ENCODE measurements at regions not wholly inside any gene's neighbourhood (a gene's known extent, or its start where the extent isn't known, plus 50 kb on each side); places are given as distances from the start of the nearest gene placed in this dataset.

GRCh38 chr13:68667863-68668262 lies 1437.7 kb upstream of the PCDH9 start:
- ChIA-PET POLR2A (no interaction called here), CTCF (no interaction called here)
- no peaks in the 10 kb centered on the region for H3K9me3 ChIP-seq
- H3K4me1 Mint-ChIP-seq (ENCODE audit: low read depth, unreplicated experiment), result no peaks in the 10 kb centered on the region
- no peak overlapping the region for H3K4me3 Mint-ChIP-seq (ENCODE audit: unreplicated experiment)
- H3K4me3 ChIP-seq (ENCODE audit: low read depth, low read length), result no peak overlapping the region
- H3K27ac Mint-ChIP-seq (ENCODE audit: unreplicated experiment), result no peak overlapping the region
- no peaks in the 10 kb centered on the region for H3K27me3 ChIP-seq (replicated peaks; ENCODE audit: control insufficient read depth, insufficient read depth, low read length)
- DNase-seq, result no peak
- no peaks in the 10 kb centered on the region for H3K36me3 Mint-ChIP-seq (ENCODE audit: insufficient read depth, unreplicated experiment)
- H3K9me3 Mint-ChIP-seq (ENCODE audit: unreplicated experiment), result no peaks in the 10 kb centered on the region
- H3K27me3 Mint-ChIP-seq (ENCODE audit: insufficient read depth, unreplicated experiment), result no peaks in the 10 kb centered on the region
- BruUV-seq (replicated peaks), result no TSS peak
- TF ChIP-seq, protein P1, sequence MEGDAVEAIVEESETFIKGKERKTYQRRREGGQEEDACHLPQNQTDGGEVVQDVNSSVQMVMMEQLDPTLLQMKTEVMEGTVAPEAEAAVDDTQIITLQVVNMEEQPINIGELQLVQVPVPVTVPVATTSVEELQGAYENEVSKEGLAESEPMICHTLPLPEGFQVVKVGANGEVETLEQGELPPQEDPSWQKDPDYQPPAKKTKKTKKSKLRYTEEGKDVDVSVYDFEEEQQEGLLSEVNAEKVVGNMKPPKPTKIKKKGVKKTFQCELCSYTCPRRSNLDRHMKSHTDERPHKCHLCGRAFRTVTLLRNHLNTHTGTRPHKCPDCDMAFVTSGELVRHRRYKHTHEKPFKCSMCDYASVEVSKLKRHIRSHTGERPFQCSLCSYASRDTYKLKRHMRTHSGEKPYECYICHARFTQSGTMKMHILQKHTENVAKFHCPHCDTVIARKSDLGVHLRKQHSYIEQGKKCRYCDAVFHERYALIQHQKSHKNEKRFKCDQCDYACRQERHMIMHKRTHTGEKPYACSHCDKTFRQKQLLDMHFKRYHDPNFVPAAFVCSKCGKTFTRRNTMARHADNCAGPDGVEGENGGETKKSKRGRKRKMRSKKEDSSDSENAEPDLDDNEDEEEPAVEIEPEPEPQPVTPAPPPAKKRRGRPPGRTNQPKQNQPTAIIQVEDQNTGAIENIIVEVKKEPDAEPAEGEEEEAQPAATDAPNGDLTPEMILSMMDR (IDR thresholded peaks at IDR 0.05; ENCODE audit: insufficient read depth in 1 of 2, low read depth in 1 of 2, low read length in 1 of 2, severe bottlenecking in 1 of 2, unreplicated experiment in 1 of 2), result no peak
- no peaks in the 10 kb centered on the region for H3K4me1 ChIP-seq
- intact Hi-C loops (cut with micrococcal nuclease; ENCODE audit: unreplicated experiment), result no loop called here
- no peaks in the 10 kb centered on the region for H3K36me3 ChIP-seq (ENCODE audit: control insufficient read depth, insufficient read depth, low read length)

DNA sequence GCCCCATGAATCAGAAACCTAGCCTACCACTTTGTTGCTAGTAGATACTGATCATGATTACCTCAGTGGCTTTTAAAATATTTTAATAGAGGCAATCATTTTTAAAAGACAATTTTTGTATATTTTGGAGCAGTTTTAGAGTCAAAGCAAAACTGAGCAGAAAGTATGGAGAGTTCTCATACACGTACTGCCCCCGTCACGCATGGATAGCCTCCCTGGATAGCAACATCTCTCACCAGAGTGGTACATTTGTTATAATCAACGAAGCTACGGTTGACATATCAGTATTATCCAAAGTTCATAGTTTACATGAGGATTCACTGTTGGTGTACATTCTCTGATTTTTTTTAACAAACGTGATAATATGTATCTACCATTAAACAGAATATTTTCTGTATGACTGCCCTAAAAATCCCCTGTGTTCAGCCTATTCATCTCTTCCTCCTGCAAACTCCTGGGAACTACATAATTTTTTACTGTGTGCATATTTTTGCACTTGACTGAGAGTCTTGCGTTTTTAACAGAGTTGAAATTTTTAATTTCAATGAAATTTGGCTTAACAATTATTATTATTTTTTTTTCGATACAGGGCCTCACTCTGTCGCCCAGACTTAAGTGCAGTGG lies 1436.8 kb upstream of the PCDH9 start:
- no peaks in the 10 kb centered on the region for H3K4me1 Mint-ChIP-seq (ENCODE audit: low read depth, unreplicated experiment)
- no peaks in the 10 kb centered on the region for H3K9me3 Mint-ChIP-seq (ENCODE audit: unreplicated experiment)
- Histone ChIP-seq H3K27me3 (replicated peaks; ENCODE audit: control insufficient read depth, insufficient read depth, low read length) (no peaks in the 10 kb centered on the region), H3K4me1 (no peaks in the 10 kb centered on the region), H3K9me3 (no peaks in the 10 kb centered on the region), H3K36me3 (ENCODE audit: control insufficient read depth, insufficient read depth, low read length) (no peaks in the 10 kb centered on the region), H3K4me3 (ENCODE audit: low read depth, low read length) (no peak overlapping the region)
- H3K4me3 Mint-ChIP-seq (ENCODE audit: unreplicated experiment), result no peak overlapping the region
- TF ChIP-seq, protein P1 (IDR thresholded peaks at IDR 0.05; ENCODE audit: insufficient read depth in 1 of 2, low read depth in 1 of 2, low read length in 1 of 2, severe bottlenecking in 1 of 2, unreplicated experiment in 1 of 2), result no peak
- no peaks in the 10 kb centered on the region for H3K27me3 Mint-ChIP-seq (ENCODE audit: insufficient read depth, unreplicated experiment)
- ChIA-PET CTCF (no interaction called here), POLR2A (no interaction called here)
- no peak for DNase-seq
- H3K36me3 Mint-ChIP-seq (ENCODE audit: insufficient read depth, unreplicated experiment), result no peaks in the 10 kb centered on the region
- H3K27ac Mint-ChIP-seq (ENCODE audit: unreplicated experiment), result no peak overlapping the region
- no TSS peak for BruUV-seq (replicated peaks)
- intact Hi-C loops (cut with micrococcal nuclease; ENCODE audit: unreplicated experiment), result no loop called here

GRCh38 chr13:68645814-68646213 lies 1415.7 kb upstream of the PCDH9 start:
- CTCF ChIA-PET, result no interaction called here
- POLR2A ChIA-PET, result no interaction called here
- no peaks in the 10 kb centered on the region for H3K27me3 Mint-ChIP-seq (ENCODE audit: insufficient read depth, unreplicated experiment)
- Histone ChIP-seq H3K27me3 (replicated peaks; ENCODE audit: control insufficient read depth, insufficient read depth, low read length) (no peaks in the 10 kb centered on the region), H3K4me1 (no peaks in the 10 kb centered on the region), H3K4me3 (ENCODE audit: low read depth, low read length) (no peak overlapping the region), H3K9me3 (no peaks in the 10 kb centered on the region), H3K36me3 (ENCODE audit: control insufficient read depth, insufficient read depth, low read length) (no peaks in the 10 kb centered on the region)
- TF ChIP-seq, protein P1 (IDR thresholded peaks at IDR 0.05; ENCODE audit: insufficient read depth in 1 of 2, low read depth in 1 of 2, low read length in 1 of 2, severe bottlenecking in 1 of 2, unreplicated experiment in 1 of 2), result no peak
- DNase-seq, result no peak
- no peaks in the 10 kb centered on the region for H3K4me1 Mint-ChIP-seq (ENCODE audit: low read depth, unreplicated experiment)
- H3K27ac Mint-ChIP-seq (ENCODE audit: unreplicated experiment), result no peak overlapping the region
- H3K9me3 Mint-ChIP-seq (ENCODE audit: unreplicated experiment), result no peaks in the 10 kb centered on the region
- BruUV-seq (replicated peaks), result no TSS peak
- H3K36me3 Mint-ChIP-seq (ENCODE audit: insufficient read depth, unreplicated experiment), result no peaks in the 10 kb centered on the region
- H3K4me3 Mint-ChIP-seq (ENCODE audit: unreplicated experiment), result no peak overlapping the region
- intact Hi-C loops (cut with micrococcal nuclease; ENCODE audit: unreplicated experiment), result no loop called here

All from Caco-2 (cell line).